ENCODE measurements at regions not wholly inside any gene's neighbourhood (a gene's known extent, or its start where the extent isn't known, plus 50 kb on each side); places are given as distances from the start of the nearest gene placed in this dataset.
A peak's percentile ranks its signal among the peaks of the same experiment; 100 is the strongest.
"Not testable (repeated sequence)": the region's sequence is repeated elsewhere in the genome, so short reads cannot be mapped to it uniquely, and the experiment has no call there.

- peak; percentile 27 for DNase-seq (ENCODE audit: low spot score)
Measured at GRCh38 chr1:239987103-239987745, 104.5 kb upstream of the FMN2 start.

GRCh38 chr1:239989990-239990389 lies 101.7 kb upstream of the FMN2 start:
- DNase-seq (ENCODE audit: low spot score) = no peak

- not testable (repeated sequence) for DNase-seq (ENCODE audit: low spot score)
Measured at GRCh38 chr1:239992566-239992965, 99.1 kb upstream of the FMN2 start.

GRCh38 chr1:239993366-239993765 lies 98.3 kb upstream of the FMN2 start:
- DNase-seq (ENCODE audit: low spot score) = no peak

- DNase-seq (ENCODE audit: low spot score) = no peak
Measured at GRCh38 chr1:239995281-239995680, 96.4 kb upstream of the FMN2 start.

- DNase-seq (ENCODE audit: low spot score) = no peak
Measured at GRCh38 chr1:239997160-239997514, 94.5 kb upstream of the FMN2 start.

GRCh38 chr1:239997515-239998311 lies 94.0 kb upstream of the FMN2 start:
- no peak for DNase-seq (ENCODE audit: low spot score)

GRCh38 chr1:239998312-239998649 lies 93.4 kb upstream of the FMN2 start:
- DNase-seq (ENCODE audit: low spot score) = no peak

- DNase-seq (ENCODE audit: low spot score) = no peak
Measured at GRCh38 chr1:239999170-239999569, 92.5 kb upstream of the FMN2 start.

GRCh38 chr1:240000634-240001033 lies 91.0 kb upstream of the FMN2 start:
- no peak for DNase-seq (ENCODE audit: low spot score)

- no peak for DNase-seq (ENCODE audit: low spot score)
Measured at GRCh38 chr1:240001177-240001740, 90.4 kb upstream of the FMN2 start.

GRCh38 chr1:240004086-240004749 lies 87.5 kb upstream of the FMN2 start:
- no peak for DNase-seq (ENCODE audit: low spot score)

- DNase-seq (ENCODE audit: low spot score) = no peak
Measured at GRCh38 chr1:240005997-240006650, 85.6 kb upstream of the FMN2 start.

GRCh38 chr1:240008298-240008697 lies 83.4 kb upstream of the FMN2 start:
- no peak for DNase-seq (ENCODE audit: low spot score)

- DNase-seq (ENCODE audit: low spot score) = no peak
Measured at GRCh38 chr1:240014051-240014450, 77.6 kb upstream of the FMN2 start.

- no peak for DNase-seq (ENCODE audit: low spot score)
Measured at GRCh38 chr1:240018617-240019016, 73.1 kb upstream of the FMN2 start.

- DNase-seq (ENCODE audit: low spot score) = no peak
Measured at GRCh38 chr1:240019524-240019923, 72.2 kb upstream of the FMN2 start.

GRCh38 chr1:240020871-240021270 lies 70.8 kb upstream of the FMN2 start:
- no peak for DNase-seq (ENCODE audit: low spot score)

GRCh38 chr1:240021709-240022108 lies 70.0 kb upstream of the FMN2 start:
- DNase-seq (ENCODE audit: low spot score) = no peak

- peak; percentile 25 for DNase-seq (ENCODE audit: low spot score)
Measured at GRCh38 chr1:240027059-240027462, 64.6 kb upstream of the FMN2 start.

GRCh38 chr1:240029418-240029817 lies 62.3 kb upstream of the FMN2 start:
- no peak for DNase-seq (ENCODE audit: low spot score)

- DNase-seq (ENCODE audit: low spot score) = no peak
Measured at GRCh38 chr1:240030236-240030635, 61.4 kb upstream of the FMN2 start.

Measured in putamen (tissue), 1 donor.